ENCODE measurements at regions not wholly inside any gene's neighbourhood (a gene's known extent, or its start where the extent isn't known, plus 50 kb on each side); places are given as distances from the start of the nearest gene placed in this dataset.

- H3K4me2 ChIP-seq: no peak overlapping the region
- TF ChIP-seq, protein P1, sequence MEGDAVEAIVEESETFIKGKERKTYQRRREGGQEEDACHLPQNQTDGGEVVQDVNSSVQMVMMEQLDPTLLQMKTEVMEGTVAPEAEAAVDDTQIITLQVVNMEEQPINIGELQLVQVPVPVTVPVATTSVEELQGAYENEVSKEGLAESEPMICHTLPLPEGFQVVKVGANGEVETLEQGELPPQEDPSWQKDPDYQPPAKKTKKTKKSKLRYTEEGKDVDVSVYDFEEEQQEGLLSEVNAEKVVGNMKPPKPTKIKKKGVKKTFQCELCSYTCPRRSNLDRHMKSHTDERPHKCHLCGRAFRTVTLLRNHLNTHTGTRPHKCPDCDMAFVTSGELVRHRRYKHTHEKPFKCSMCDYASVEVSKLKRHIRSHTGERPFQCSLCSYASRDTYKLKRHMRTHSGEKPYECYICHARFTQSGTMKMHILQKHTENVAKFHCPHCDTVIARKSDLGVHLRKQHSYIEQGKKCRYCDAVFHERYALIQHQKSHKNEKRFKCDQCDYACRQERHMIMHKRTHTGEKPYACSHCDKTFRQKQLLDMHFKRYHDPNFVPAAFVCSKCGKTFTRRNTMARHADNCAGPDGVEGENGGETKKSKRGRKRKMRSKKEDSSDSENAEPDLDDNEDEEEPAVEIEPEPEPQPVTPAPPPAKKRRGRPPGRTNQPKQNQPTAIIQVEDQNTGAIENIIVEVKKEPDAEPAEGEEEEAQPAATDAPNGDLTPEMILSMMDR (conservative IDR thresholded peaks at IDR 0.05; ENCODE audit: low read depth, low read length): no peak
- no peak overlapping the region for H2AFZ ChIP-seq (ENCODE audit: low read depth)
These were observed 730.6 kb upstream of the IGFBP3 start for GRCh38 chr7:46651561-46652088.

DNA sequence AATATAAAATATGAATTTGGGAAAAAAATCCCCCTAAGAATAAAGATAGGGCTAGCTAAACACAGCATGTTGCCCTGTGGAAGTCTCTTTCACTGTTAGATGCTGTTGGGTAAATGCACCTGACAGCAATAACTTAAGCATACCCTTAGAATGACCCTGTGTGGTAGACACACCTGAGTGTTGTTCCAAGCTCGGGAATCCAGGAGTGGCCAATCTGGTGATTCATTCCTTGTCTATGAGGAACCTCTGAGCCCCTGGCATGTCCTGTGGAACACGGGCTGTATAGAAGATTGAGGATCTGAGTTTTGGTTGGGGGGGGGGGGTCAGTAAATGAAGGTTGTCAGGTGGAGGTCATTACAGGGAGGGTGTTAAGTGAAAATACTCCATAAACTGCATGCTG is 730.0 kb upstream of the IGFBP3 start:
- H3K4me1 ChIP-seq (ENCODE audit: low read depth, poor library complexity, severe bottlenecking): no peaks in the 10 kb centered on the region
- no peak overlapping the region for H3K27ac ChIP-seq
- no peak overlapping the region for H3K9ac ChIP-seq
- H4K20me1 ChIP-seq (ENCODE audit: insufficient read depth): no peaks in the 10 kb centered on the region
- no peak overlapping the region for H3K4me3 ChIP-seq (IDR thresholded peaks at IDR 0.05; ENCODE audit: insufficient read depth, low read depth, low read length)
- no peak overlapping the region for H2AFZ ChIP-seq (ENCODE audit: low read depth)
- H3K27me3 ChIP-seq (ENCODE audit: insufficient read depth, low read depth): no peaks in the 10 kb centered on the region
- H3K36me3 ChIP-seq (ENCODE audit: insufficient read depth): no peaks in the 10 kb centered on the region
- TF ChIP-seq, protein P1 (conservative IDR thresholded peaks at IDR 0.05; ENCODE audit: low read depth, low read length): no peak
- H3K79me2 ChIP-seq (ENCODE audit: insufficient read depth, low read depth): no peaks in the 10 kb centered on the region
- H3K4me2 ChIP-seq: no peak overlapping the region

More at GRCh38 chr7:46651561-46652088, 730.6 kb upstream of the IGFBP3 start:
- Histone ChIP-seq H3K27ac (no peak overlapping the region), H3K9ac (no peak overlapping the region), H3K79me2 (ENCODE audit: insufficient read depth, low read depth) (no peaks in the 10 kb centered on the region), H3K36me3 (ENCODE audit: insufficient read depth) (no peaks in the 10 kb centered on the region), H3K4me1 (ENCODE audit: low read depth, poor library complexity, severe bottlenecking) (no peaks in the 10 kb centered on the region), H3K4me3 (IDR thresholded peaks at IDR 0.05; ENCODE audit: insufficient read depth, low read depth, low read length) (no peak overlapping the region), H3K27me3 (ENCODE audit: insufficient read depth, low read depth) (no peaks in the 10 kb centered on the region), H4K20me1 (ENCODE audit: insufficient read depth) (no peaks in the 10 kb centered on the region)

GRCh38 chr7:46649876-46650275 is 728.8 kb upstream of the IGFBP3 start:
- TF ChIP-seq, protein P1 (conservative IDR thresholded peaks at IDR 0.05; ENCODE audit: low read depth, low read length): no peak
- no peak overlapping the region for H2AFZ ChIP-seq (ENCODE audit: low read depth)
- H3K36me3 ChIP-seq (ENCODE audit: insufficient read depth): no peaks in the 10 kb centered on the region
- H3K4me1 ChIP-seq (ENCODE audit: low read depth, poor library complexity, severe bottlenecking): no peaks in the 10 kb centered on the region
- H3K4me3 ChIP-seq (IDR thresholded peaks at IDR 0.05; ENCODE audit: insufficient read depth, low read depth, low read length): no peak overlapping the region
- H3K27ac ChIP-seq: no peak overlapping the region
- no peak overlapping the region for H3K9ac ChIP-seq
- no peak overlapping the region for H3K4me2 ChIP-seq
- H3K79me2 ChIP-seq (ENCODE audit: insufficient read depth, low read depth): no peaks in the 10 kb centered on the region
- no peaks in the 10 kb centered on the region for H4K20me1 ChIP-seq (ENCODE audit: insufficient read depth)
- H3K27me3 ChIP-seq (ENCODE audit: insufficient read depth, low read depth): no peaks in the 10 kb centered on the region

DNA sequence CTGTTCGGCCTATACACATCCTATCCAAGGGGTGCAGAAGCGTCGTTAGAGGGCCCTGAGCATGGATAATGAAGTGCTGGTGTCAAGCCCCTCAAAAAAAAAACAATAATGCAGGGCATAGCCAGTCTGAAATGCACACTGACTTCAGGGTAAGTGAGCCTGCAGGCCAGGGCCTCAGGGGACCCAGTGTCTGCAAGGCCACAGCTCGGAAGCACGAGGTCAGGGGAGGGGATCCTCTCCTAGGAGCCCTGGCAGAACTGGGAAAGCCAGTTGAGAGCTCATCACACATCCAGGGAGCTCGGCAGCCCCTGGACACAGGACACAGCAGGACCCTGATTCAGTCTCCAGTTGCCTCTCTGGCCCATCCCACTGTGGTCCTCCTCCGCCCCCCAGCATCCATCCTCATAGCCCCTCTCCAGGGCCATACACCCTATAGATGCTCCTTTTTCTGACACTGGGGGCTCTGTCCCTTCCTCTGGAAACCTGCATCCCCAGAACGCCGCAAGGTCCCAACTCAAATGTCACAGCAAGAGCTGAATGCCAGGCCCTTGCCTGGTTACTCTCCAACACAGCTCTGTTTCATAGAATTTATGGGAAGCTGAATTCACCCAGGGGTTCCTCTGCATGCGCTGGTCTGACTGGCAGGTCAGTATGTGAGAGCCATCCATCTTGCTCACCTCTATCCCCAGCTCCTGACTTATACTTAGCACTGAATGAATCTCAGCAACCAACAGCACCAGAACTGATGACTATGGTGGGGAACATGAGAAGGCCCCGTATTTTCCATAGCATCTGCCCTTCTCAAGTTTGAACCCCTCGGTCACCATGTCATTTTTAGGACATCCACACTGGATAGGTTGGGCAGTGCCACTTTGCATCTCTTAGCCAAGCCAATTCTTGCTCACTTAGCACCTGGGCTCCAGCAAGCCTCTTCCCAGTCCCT is 717.0 kb upstream of the IGFBP3 start:
- Histone ChIP-seq H3K79me2 (ENCODE audit: insufficient read depth, low read depth) (no peaks in the 10 kb centered on the region), H4K20me1 (ENCODE audit: insufficient read depth) (no peaks in the 10 kb centered on the region), H3K4me3 (IDR thresholded peaks at IDR 0.05; ENCODE audit: insufficient read depth, low read depth, low read length) (no peak overlapping the region), H3K4me2 (no peak overlapping the region), H3K27ac (no peak overlapping the region), H2AFZ (ENCODE audit: low read depth) (no peak overlapping the region), H3K36me3 (ENCODE audit: insufficient read depth) (no peaks in the 10 kb centered on the region), H3K4me1 (ENCODE audit: low read depth, poor library complexity, severe bottlenecking) (no peaks in the 10 kb centered on the region), H3K27me3 (ENCODE audit: insufficient read depth, low read depth) (no peaks in the 10 kb centered on the region), H3K9ac (no peak overlapping the region)
- TF ChIP-seq, protein P1 (conservative IDR thresholded peaks at IDR 0.05; ENCODE audit: low read depth, low read length): no peak
